Large intestine (tissue), 3 donors: ENCODE measurements at regions not wholly inside any gene's neighbourhood (a gene's known extent, or its start where the extent isn't known, plus 50 kb on each side); places are given as distances from the start of the nearest gene placed in this dataset.
"Not testable (repeated sequence)": the region's sequence is repeated elsewhere in the genome, so short reads cannot be mapped to it uniquely, and the experiment has no call there.

Experiments used
- DNase-seq, 2 donors: peaks; one replicate each; pipeline versions ENCODE4 v3.0.0 to v3.0.0-alpha.2; 2013
- H3K27ac ChIP-seq: one replicate; pipeline ENCODE4 v1.5.1; 2013; ENCODE audit warnings: low read length
- H3K27me3 ChIP-seq: 2 replicates; pipeline ENCODE4 v1.6.1; 2013; ENCODE audit warnings: low read length; ENCODE audit not compliant: control insufficient read depth, insufficient read depth
- H3K36me3 ChIP-seq: 2 replicates; pipeline ENCODE4 v1.6.1; 2013; ENCODE audit warnings: low read length; ENCODE audit not compliant: control insufficient read depth, insufficient read depth
- H3K4me1 ChIP-seq: one replicate; pipeline ENCODE4 v1.6.1; 2013; ENCODE audit warnings: low read length; ENCODE audit not compliant: control insufficient read depth, insufficient read depth
- H3K4me3 ChIP-seq: one replicate; pipeline ENCODE4 v1.5.1; 2013; ENCODE audit warnings: low read length
- H3K9me3 ChIP-seq: one replicate; pipeline ENCODE4 v1.6.1; 2013; ENCODE audit warnings: mild to moderate bottlenecking, low read depth, low read length, moderate library complexity; ENCODE audit not compliant: control insufficient read depth
- WGBS: methylation state at CpG from one replicate; pipeline ENCODE4 v1.1.5; 2013; ENCODE audit warnings: low lambda C conversion rate; ENCODE audit not compliant: insufficient coverage; 5-methylcytosine and 5-hydroxymethylcytosine counted together

DNA sequence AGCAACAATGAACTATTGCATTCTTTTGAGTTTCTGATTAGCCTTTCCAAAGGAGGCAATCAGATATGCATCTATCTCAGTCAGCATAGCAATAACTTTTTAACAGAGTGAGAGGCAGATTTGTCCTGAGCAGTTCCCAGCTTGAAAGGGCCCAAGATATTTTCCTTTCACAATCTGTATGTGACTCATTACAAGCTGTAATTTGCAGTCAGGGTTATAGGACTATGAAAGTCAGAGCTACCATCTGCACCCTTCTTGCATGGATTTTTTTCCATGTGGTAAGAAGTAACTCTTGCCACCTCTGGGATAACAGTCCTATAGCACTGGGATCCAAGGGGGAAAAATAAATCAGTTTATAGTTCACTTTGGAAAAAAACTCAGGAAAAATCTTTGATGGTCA is 318.2 kb upstream of the RGS17 start:
- Histone ChIP-seq H3K4me3 (no peak overlapping the region), H3K27ac (no peak overlapping the region), H3K4me1 (no peaks in the 10 kb centered on the region), H3K9me3 (no peaks in the 10 kb centered on the region), H3K27me3 (no peaks in the 10 kb centered on the region), H3K36me3 (no peaks in the 10 kb centered on the region)
- no peak for DNase-seq

DNA sequence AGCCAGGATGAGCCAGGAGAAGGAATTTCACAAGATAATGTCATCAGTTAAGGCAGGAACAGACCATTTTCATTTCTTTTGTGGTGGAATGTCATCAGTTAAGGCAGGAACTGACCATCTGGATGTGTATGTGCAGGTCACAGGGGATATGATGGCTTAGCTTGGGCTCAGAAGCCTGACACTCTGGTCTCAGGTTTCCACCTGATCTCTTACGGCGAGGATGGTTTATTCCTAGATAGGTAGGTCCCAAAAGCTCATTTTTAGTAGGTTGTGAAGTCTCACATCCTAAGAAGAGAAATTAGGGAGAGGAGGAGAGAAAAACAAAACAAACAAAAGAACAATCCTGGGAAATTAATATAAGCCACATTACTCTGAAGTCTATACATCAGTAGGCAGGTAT is 311.7 kb upstream of the RGS17 start:
- no CpG with 5 or more reads among the region's 2 CpGs for WGBS
- H3K4me1 ChIP-seq, H3K27me3 ChIP-seq, H3K27ac ChIP-seq, H3K9me3 ChIP-seq, H3K36me3 ChIP-seq, DNase-seq, H3K4me3 ChIP-seq: not testable (repeated sequence)

- no CpG with 5 or more reads among the region's 2 CpGs for WGBS
- Histone ChIP-seq H3K27ac (no peak overlapping the region), H3K27me3 (no peaks in the 10 kb centered on the region), H3K4me3 (no peak overlapping the region), H3K36me3 (no peaks in the 10 kb centered on the region), H3K9me3 (no peaks in the 10 kb centered on the region), H3K4me1 (no peaks in the 10 kb centered on the region)
- DNase-seq = no peak
Measured at GRCh38 chr6:153442096-153442495, 311.0 kb upstream of the RGS17 start.

- no peak for DNase-seq
- no peaks in the 10 kb centered on the region for H3K4me1 ChIP-seq
- H3K36me3 ChIP-seq = no peaks in the 10 kb centered on the region
- H3K27me3 ChIP-seq = no peaks in the 10 kb centered on the region
- 0% methylated on average over 1 of the region's 3 CpGs for WGBS
- no peak overlapping the region for H3K4me3 ChIP-seq
- no peak overlapping the region for H3K27ac ChIP-seq
- H3K9me3 ChIP-seq = no peaks in the 10 kb centered on the region
Measured at GRCh38 chr6:153437193-153437592, 306.1 kb upstream of the RGS17 start.

DNA sequence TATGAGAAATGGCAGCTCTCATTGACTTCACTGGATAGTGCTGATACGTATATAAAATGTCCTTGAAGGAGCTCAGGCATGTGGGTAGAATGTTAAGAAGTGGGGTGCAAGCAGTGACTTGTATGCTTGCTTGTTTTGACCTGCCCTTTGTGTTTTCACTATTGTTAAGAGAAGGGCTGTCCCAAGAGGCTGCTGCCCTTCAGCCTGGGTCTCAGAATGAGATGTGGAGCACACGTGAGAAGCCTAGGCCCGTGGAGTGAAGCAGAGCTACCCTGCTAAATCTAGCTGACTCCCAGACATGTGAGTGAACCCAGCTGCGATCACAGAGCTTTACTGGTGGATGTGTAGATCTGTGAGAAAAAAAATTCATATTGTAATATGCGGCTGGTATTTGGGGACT is 305.3 kb upstream of the RGS17 start:
- no peak for DNase-seq
- no peaks in the 10 kb centered on the region for H3K36me3 ChIP-seq
- no peak overlapping the region for H3K27ac ChIP-seq
- no peak overlapping the region for H3K4me3 ChIP-seq
- 100% methylated on average over 1 of the region's 5 CpGs for WGBS
- H3K27me3 ChIP-seq = no peaks in the 10 kb centered on the region
- no peaks in the 10 kb centered on the region for H3K9me3 ChIP-seq
- no peaks in the 10 kb centered on the region for H3K4me1 ChIP-seq

DNA sequence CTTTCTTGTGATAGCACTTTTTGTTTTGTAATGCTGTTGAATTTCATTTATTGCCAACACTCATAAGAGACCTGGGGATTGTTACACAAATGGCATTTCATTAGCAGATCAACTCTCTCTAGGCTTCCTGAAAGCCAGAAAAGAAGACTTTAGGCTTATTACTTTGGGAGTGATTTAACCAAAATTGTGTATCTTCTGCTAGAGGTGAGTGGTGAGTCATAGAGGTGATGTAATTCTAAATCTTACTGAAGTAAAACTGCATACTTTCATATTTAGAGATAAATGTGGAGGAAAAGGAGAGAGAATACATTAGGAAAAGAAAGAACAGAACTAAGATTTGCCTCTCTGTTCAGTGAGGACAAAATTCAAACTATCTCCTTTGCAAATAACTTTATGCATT is 304.7 kb upstream of the RGS17 start:
- Histone ChIP-seq H3K4me1 (no peaks in the 10 kb centered on the region), H3K27me3 (no peaks in the 10 kb centered on the region), H3K27ac (no peak overlapping the region), H3K4me3 (no peak overlapping the region), H3K9me3 (no peaks in the 10 kb centered on the region), H3K36me3 (no peaks in the 10 kb centered on the region)
- DNase-seq = no peak

GRCh38 chr6:153425536-153425935 is 294.5 kb upstream of the RGS17 start:
- WGBS = no CpG with 5 or more reads among the region's 2 CpGs
- no peaks in the 10 kb centered on the region for H3K9me3 ChIP-seq
- H3K4me1 ChIP-seq = no peaks in the 10 kb centered on the region
- no peaks in the 10 kb centered on the region for H3K27me3 ChIP-seq
- no peaks in the 10 kb centered on the region for H3K36me3 ChIP-seq
- DNase-seq = no peak
- no peak overlapping the region for H3K4me3 ChIP-seq
- no peak overlapping the region for H3K27ac ChIP-seq

- no peak overlapping the region for H3K4me3 ChIP-seq
- no peaks in the 10 kb centered on the region for H3K36me3 ChIP-seq
- 78% methylated on average over 4 of the region's 5 CpGs for whole genome bisulfite sequencing
- DNase-seq = no peak
- H3K4me1 ChIP-seq = no peaks in the 10 kb centered on the region
- no peaks in the 10 kb centered on the region for H3K27me3 ChIP-seq
- no peak overlapping the region for H3K27ac ChIP-seq
- no peaks in the 10 kb centered on the region for H3K9me3 ChIP-seq
Measured at GRCh38 chr6:153424719-153425400, 293.8 kb upstream of the RGS17 start.

GRCh38 chr6:153412519-153412918 is 281.4 kb upstream of the RGS17 start:
- no CpG with 5 or more reads among the region's 1 CpG for WGBS

DNA sequence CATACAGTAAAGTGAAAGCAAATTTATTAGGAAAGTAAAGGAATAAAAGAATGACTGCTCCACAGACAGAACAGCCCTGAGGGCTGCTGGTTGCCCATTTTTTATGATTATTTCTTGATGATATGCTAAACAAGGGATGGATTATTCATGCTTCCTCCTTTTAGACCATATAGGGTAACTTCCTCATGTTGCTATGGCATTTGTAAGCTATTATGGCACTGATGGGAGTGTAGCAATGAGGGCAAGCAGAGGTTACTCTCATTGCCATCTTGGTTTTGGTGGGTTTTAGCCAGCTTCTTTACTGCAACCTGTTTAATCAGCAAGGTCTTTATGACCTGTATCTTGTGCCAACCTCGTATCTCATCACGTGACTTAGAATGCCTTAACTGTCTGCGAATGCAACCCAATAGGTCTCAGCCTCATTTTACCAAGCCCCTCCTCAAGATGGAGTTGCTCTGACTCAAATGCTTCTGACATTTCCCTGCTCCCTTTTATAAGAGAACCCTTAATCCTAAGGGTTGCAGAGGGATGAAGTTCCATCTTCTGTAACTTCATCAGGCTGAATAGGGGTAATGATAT is 280.1 kb upstream of the RGS17 start:
- no CpG with 5 or more reads among the region's 3 CpGs for WGBS
- Histone ChIP-seq H3K9me3 (peaks cover 3% of the 10 kb centered on the region), H3K27ac (no peak overlapping the region), H3K36me3 (no peaks in the 10 kb centered on the region), H3K27me3 (no peaks in the 10 kb centered on the region), H3K4me1 (no peaks in the 10 kb centered on the region), H3K4me3 (no peak overlapping the region)
- no peak for DNase-seq

More at GRCh38 chr6:153412519-153412918, 281.4 kb upstream of the RGS17 start:
- H3K4me1 ChIP-seq = no peaks in the 10 kb centered on the region
- no peak for DNase-seq
- H3K9me3 ChIP-seq = peaks cover 3% of the 10 kb centered on the region
- no peak overlapping the region for H3K4me3 ChIP-seq
- no peak overlapping the region for H3K27ac ChIP-seq
- no peaks in the 10 kb centered on the region for H3K27me3 ChIP-seq
- H3K36me3 ChIP-seq = no peaks in the 10 kb centered on the region

DNA sequence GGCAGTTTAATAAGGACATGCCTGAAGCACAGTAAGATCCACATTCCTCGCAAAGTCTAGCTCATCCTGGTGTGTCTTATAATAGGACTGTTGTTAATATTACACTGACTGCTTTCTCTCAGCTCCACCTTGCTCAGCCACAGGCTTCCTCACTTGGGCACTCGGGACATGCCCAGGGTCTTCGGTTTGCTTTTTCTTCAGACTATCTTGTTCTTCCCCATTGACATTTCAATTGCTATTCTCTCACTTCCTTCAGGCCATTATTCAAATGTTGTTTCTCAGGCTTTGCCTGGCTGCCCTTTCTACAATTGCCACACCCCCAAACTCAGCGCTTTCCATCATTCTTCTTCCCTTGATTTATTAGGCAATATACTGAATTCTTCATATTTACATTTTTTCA is 274.8 kb upstream of the RGS17 start:
- WGBS = 90% methylated on average over 3 of the region's 4 CpGs
- Histone ChIP-seq H3K27ac (no peak overlapping the region), H3K9me3 (no peaks in the 10 kb centered on the region), H3K4me3 (no peak overlapping the region), H3K4me1 (no peaks in the 10 kb centered on the region), H3K27me3 (no peaks in the 10 kb centered on the region), H3K36me3 (no peaks in the 10 kb centered on the region)
- no peak for DNase-seq
